ENCODE measurements at regions not wholly inside any gene's neighbourhood (a gene's known extent, or its start where the extent isn't known, plus 50 kb on each side); places are given as distances from the start of the nearest gene placed in this dataset.

DNA sequence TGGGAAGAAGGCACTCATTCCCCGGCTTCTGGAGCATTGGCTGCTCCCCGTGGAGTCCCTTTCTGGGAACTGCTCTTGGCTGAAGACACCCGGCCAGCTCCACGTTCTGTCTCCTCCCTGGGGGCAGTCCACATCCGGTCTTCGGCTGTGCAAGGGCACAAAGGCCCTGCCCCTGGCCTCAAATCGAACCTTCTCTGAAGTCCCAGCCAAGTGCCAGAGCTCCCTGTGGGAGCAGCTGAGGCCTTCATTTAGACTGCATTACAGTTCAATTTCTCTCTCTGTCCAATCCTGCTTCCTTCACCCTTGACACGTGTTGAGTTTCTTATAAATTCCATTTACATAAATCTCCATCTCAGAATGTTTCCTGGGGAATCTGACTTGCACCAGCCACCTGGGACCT is 132.9 kb upstream of the POU3F1 start:
- no peak overlapping the region for H3K4me3 ChIP-seq (ENCODE audit: severe bottlenecking)
- no peak for TF ChIP-seq CTCF (IDR thresholded peaks at IDR 0.05; ENCODE audit: poor library complexity, severe bottlenecking)
- no peak for DNase-seq (ENCODE audit: low spot score)
- ATAC-seq (ENCODE audit: low read depth) = no peak
- H3K4me1 ChIP-seq (ENCODE audit: insufficient read depth, poor library complexity, severe bottlenecking) = no peaks in the 10 kb centered on the region
- H3K36me3 ChIP-seq (ENCODE audit: low read depth) = no peaks in the 10 kb centered on the region
- no peaks in the 10 kb centered on the region for H3K27me3 ChIP-seq (ENCODE audit: insufficient read depth, poor library complexity, severe bottlenecking)
- H3K27ac ChIP-seq (ENCODE audit: poor library complexity, severe bottlenecking) = no peak overlapping the region
- H3K9me3 ChIP-seq (ENCODE audit: severe bottlenecking) = no peaks in the 10 kb centered on the region

GRCh38 chr1:38178216-38178615 is 131.6 kb upstream of the POU3F1 start:
- no peak for TF ChIP-seq CTCF (IDR thresholded peaks at IDR 0.05; ENCODE audit: poor library complexity, severe bottlenecking)
- Histone ChIP-seq H3K36me3 (ENCODE audit: low read depth) (no peaks in the 10 kb centered on the region), H3K9me3 (ENCODE audit: severe bottlenecking) (no peaks in the 10 kb centered on the region), H3K27ac (ENCODE audit: poor library complexity, severe bottlenecking) (no peak overlapping the region), H3K4me1 (ENCODE audit: insufficient read depth, poor library complexity, severe bottlenecking) (no peaks in the 10 kb centered on the region), H3K4me3 (ENCODE audit: severe bottlenecking) (no peak overlapping the region), H3K27me3 (ENCODE audit: insufficient read depth, poor library complexity, severe bottlenecking) (no peaks in the 10 kb centered on the region)
- DNase-seq (ENCODE audit: low spot score) (no peak), ATAC-seq (ENCODE audit: low read depth) (no peak)

DNA sequence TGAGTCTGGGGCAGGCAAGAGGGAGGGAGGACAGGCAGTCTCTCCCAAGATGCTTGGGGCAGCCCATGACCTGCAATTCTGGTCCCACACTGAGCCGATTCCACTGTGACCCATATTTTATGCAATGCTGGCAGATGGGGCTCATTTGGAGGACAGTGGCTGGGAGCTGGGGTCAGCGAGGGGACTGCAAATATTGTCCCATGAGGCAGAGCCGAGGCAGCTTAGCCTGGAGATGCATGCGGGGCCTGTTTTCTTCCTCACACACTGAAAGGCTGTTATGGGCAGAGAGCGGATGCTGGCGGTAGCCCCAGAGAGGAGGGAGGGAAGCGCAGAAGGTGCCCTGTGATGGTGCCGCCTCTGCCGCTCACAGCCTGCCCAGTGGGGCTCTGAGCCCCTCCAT is 128.5 kb upstream of the POU3F1 start:
- DNase-seq (ENCODE audit: low spot score) (no peak), ATAC-seq (ENCODE audit: low read depth) (no peak)
- H3K4me3 ChIP-seq (ENCODE audit: severe bottlenecking) = no peak overlapping the region
- H3K4me1 ChIP-seq (ENCODE audit: insufficient read depth, poor library complexity, severe bottlenecking) = no peaks in the 10 kb centered on the region
- H3K36me3 ChIP-seq (ENCODE audit: low read depth) = no peaks in the 10 kb centered on the region
- TF ChIP-seq CTCF (IDR thresholded peaks at IDR 0.05; ENCODE audit: poor library complexity, severe bottlenecking) = no peak
- no peaks in the 10 kb centered on the region for H3K27me3 ChIP-seq (ENCODE audit: insufficient read depth, poor library complexity, severe bottlenecking)
- no peaks in the 10 kb centered on the region for H3K9me3 ChIP-seq (ENCODE audit: severe bottlenecking)
- no peak overlapping the region for H3K27ac ChIP-seq (ENCODE audit: poor library complexity, severe bottlenecking)

- H3K36me3 ChIP-seq (ENCODE audit: low read depth) = no peaks in the 10 kb centered on the region
- H3K4me3 ChIP-seq (ENCODE audit: severe bottlenecking) = no peak overlapping the region
- DNase-seq (ENCODE audit: low spot score) (no peak), ATAC-seq (ENCODE audit: low read depth) (no peak)
- no peaks in the 10 kb centered on the region for H3K27me3 ChIP-seq (ENCODE audit: insufficient read depth, poor library complexity, severe bottlenecking)
- no peaks in the 10 kb centered on the region for H3K9me3 ChIP-seq (ENCODE audit: severe bottlenecking)
- no peaks in the 10 kb centered on the region for H3K4me1 ChIP-seq (ENCODE audit: insufficient read depth, poor library complexity, severe bottlenecking)
- TF ChIP-seq CTCF (IDR thresholded peaks at IDR 0.05; ENCODE audit: poor library complexity, severe bottlenecking) = no peak
- no peak overlapping the region for H3K27ac ChIP-seq (ENCODE audit: poor library complexity, severe bottlenecking)
These were observed 127.3 kb upstream of the POU3F1 start for GRCh38 chr1:38173848-38174247.

GRCh38 chr1:38173157-38173831 is 126.7 kb upstream of the POU3F1 start:
- Histone ChIP-seq H3K27me3 (ENCODE audit: insufficient read depth, poor library complexity, severe bottlenecking) (no peaks in the 10 kb centered on the region), H3K4me3 (ENCODE audit: severe bottlenecking) (no peak overlapping the region), H3K27ac (ENCODE audit: poor library complexity, severe bottlenecking) (no peak overlapping the region), H3K4me1 (ENCODE audit: insufficient read depth, poor library complexity, severe bottlenecking) (no peaks in the 10 kb centered on the region), H3K36me3 (ENCODE audit: low read depth) (no peaks in the 10 kb centered on the region), H3K9me3 (ENCODE audit: severe bottlenecking) (no peaks in the 10 kb centered on the region)
- ATAC-seq (ENCODE audit: low read depth) (no peak), DNase-seq (ENCODE audit: low spot score) (no peak)
- no peak for TF ChIP-seq CTCF (IDR thresholded peaks at IDR 0.05; ENCODE audit: poor library complexity, severe bottlenecking)

Measured in RWPE2 (cell line).